Right renal pelvis (tissue), 4 donors: ENCODE measurements at regions not wholly inside any gene's neighbourhood (a gene's known extent, or its start where the extent isn't known, plus 50 kb on each side); places are given as distances from the start of the nearest gene placed in this dataset.

Source experiments
- DNase-seq, 4 donors: peaks; one replicate each; pipeline ENCODE4 v3.0.0-alpha.2; 2013; ENCODE audit warnings: low read depth in 4 of 4, low spot score in 3 of 4, missing footprints in 1 of 4

- no peak for DNase-seq
Observed at GRCh38 chr3:54071601-54072000, 50.8 kb upstream of the CACNA2D3 start.

- DNase-seq = no peak
Observed at GRCh38 chr3:54069961-54070360, 52.4 kb upstream of the CACNA2D3 start.

- DNase-seq = no peak
Observed at GRCh38 chr3:54067055-54067698, 55.2 kb upstream of the CACNA2D3 start.

DNA sequence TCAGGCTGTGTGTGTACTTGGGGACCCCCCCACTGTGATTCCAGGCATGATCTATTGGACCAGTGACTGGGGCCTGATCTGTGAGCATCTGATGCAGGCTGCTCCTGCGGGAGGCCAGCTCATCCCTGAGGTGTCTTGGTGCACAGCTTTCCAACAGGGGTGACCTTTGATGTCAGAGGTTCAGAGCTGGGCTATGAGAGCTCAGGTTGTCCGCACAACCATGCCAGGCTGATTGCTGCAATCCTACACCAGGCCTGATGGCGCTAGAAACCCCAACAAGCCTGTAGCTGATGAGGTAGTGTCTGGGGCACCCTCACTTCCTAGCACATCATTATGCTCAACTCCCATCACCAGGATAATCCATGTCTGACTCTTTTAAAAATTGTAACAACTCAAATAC is 56.1 kb upstream of the CACNA2D3 start:
- DNase-seq = no peak

GRCh38 chr3:54065586-54065985 is 56.8 kb upstream of the CACNA2D3 start:
- DNase-seq = no peak

DNA sequence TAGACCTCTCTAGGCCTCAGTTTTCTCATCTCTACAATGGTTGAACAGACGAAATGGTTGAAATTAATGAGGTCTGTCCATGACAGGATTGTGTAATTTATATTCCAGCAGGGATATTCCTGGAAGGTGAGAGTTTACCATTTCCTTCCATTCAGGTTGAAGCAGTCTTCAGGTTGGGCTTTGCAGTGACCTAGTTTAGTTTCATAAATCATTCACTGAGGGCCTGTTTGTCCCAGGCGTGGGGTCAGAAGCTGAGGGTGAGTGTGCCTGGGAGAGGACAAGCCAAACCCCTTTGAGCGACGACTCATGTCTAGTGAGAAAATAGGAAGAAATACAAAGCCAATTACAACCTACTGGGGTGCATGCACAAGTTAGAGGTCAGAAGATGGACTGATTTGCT is 57.2 kb upstream of the CACNA2D3 start:
- DNase-seq = no peak

DNA sequence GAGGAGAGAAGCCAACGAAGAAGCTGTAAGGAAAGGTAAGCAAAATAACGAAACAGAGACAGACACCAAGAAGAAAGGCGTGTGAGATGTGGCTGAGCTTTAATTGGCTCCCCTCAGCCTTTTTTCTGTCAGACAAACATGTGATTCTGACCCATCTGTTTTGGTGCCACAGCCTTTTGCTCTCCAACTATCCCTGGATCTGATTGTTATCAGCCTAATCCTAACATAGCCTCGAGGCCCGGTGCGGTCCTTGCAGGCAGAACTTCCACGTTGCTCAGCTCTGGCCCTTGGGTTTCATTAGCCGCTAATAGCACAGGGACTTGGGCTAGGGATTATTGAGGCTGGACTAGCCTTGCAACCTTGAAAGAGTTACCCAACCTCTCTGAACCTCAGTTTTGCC is 57.9 kb upstream of the CACNA2D3 start:
- DNase-seq = no peak

DNA sequence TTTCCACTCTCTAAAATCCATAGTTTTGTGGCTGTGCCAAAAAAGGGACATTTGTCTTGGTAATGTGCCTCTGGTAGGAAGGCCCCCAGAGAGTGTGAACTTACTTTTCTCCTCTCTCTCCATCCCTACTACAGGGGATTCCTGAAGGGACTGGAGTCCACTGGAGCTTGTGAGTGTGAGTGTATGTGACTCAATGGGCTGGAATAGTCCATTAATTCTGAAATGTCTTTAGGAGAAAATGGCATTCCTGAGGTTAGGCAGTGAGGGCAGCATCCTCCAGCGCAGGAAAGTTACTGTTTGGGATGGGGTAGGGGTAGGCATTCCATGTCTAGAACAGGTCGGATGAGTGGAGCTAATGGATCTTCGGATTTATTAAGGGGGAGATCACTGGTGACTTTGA is 59.8 kb upstream of the CACNA2D3 start:
- DNase-seq = no peak

- DNase-seq = no peak
Observed at GRCh38 chr3:54056521-54056920, 65.8 kb upstream of the CACNA2D3 start.

- no peak for DNase-seq
Observed at GRCh38 chr3:54053882-54054281, 68.5 kb upstream of the CACNA2D3 start.

DNA sequence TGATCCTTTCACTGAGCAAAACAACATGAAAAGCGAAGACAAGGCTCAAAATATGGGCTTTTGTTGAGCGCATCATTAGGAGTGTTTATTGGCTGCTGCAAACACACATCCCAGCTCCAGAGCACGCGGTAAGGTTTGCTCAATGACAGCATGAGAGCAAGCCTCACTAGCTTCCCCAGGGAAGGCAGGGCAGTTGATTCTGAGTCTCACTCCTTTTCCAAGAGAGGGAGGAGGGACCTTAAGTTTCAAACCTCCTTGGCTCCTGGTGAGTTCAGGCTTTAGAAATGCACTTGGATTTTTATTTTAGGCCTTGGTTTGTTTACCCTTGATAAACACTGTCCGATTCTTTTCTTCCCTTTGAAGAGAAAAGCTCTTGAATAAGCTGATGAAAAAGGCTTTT is 69.1 kb upstream of the CACNA2D3 start:
- no peak for DNase-seq

- DNase-seq = no peak
Observed at GRCh38 chr3:54047568-54047967, 74.8 kb upstream of the CACNA2D3 start.

DNA sequence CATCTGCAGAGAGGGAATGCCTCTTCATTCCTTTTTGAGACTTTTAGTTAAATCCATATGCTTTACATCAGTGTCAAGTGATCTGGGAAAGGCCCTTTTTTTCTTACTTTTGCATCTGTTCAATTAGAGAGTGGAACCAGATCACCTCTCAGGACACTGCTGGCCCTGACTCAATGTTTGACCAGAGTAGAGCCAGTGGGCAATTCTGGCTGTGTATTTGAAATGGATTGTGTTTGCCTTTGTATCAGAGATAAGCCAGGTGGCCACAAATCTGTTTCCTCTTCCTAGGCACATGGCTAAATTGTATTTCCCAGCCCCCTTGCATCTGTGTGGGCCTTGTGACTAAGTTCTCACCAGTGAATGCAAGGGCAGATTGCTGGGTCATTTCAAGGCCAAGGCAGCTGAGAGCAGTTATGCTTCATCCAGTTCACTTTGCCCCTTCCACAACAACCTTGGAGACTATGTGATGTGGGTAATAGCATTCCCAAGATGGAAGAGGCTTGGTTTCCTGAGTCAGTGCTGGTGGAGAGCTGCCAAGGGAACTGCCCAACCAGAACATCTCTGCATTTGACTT is 75.6 kb upstream of the CACNA2D3 start:
- DNase-seq = no peak

DNA sequence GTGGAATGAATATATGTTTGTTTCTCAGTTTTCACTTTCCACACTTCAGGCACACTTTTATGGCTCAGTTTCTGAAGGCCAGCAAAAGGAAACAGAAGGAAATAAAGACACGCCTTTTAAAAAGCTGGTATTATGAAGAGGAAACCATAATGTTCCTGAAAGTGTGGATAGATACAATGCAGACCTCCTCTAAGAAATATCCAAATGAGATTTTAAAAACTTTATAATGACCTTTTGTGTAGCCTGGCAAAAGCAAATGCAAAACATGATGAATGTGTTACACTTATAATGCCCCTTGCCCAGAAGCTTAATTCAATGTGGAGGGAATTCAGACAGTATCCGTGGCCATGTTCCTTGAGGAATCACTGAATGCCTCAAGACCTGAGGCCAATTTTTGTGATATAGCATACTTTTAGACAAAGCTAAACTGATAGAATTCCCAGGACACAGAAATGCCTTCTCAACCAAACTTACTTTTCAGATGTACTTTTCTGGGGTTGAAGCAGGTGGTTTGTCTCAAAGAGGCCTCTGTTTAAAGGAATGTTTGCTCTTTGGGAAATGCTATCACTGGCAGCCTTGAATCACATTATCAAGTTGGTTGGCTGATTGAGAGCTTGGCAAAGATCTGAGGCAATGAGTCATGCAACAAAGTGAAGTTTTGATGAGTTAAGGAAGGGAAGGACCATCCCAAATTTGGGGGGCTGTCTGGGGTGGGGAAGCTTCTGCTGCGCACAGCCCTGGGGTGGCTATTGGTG is 77.1 kb upstream of the CACNA2D3 start:
- DNase-seq = no peak

- no peak for DNase-seq
Observed at GRCh38 chr3:54042259-54042823, 80.0 kb upstream of the CACNA2D3 start.

- no peak for DNase-seq
Observed at GRCh38 chr3:54040476-54040875, 81.9 kb upstream of the CACNA2D3 start.

GRCh38 chr3:54038391-54038790 is 84.0 kb upstream of the CACNA2D3 start:
- no peak for DNase-seq

DNA sequence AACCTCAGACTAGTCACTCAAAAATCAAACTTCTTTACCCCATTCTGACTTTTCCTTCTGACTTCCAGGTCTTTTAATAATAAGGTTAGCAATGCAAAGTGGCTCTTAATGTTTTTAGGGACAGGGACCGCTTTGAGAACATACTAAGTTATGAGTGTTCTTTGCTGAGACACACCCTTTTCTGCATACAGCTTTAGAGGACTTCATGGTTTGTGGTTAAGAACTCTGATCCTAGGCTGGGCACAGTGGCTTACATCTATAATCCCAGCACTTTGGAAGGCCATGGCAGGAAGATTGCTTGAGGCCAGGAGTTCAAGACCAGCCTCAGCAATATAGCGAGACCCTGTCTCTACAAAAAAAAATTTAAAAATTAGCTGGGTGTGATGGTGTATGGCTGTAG is 85.8 kb upstream of the CACNA2D3 start:
- no peak for DNase-seq

DNA sequence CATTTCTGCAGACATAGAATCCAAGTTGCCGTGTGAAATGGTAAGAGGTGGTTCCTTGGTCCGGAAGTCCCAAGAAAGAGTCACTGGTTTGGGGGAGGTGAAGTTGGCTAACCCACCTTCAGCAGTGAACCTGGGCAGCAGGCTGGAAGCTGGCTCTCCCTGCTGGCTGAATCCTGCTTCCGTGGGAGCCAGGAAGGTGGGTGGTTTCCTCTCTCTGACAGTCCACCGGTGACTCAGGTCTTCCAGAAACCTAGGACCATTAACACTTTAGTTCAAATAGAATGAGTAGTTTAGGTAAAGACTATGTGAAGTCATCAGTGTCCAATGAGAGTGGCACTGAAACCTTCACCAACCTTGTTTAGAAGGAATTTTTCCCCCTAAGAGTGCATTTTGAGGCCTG is 87.4 kb upstream of the CACNA2D3 start:
- no peak for DNase-seq

- DNase-seq = no peak
Observed at GRCh38 chr3:54033761-54034160, 88.6 kb upstream of the CACNA2D3 start.

DNA sequence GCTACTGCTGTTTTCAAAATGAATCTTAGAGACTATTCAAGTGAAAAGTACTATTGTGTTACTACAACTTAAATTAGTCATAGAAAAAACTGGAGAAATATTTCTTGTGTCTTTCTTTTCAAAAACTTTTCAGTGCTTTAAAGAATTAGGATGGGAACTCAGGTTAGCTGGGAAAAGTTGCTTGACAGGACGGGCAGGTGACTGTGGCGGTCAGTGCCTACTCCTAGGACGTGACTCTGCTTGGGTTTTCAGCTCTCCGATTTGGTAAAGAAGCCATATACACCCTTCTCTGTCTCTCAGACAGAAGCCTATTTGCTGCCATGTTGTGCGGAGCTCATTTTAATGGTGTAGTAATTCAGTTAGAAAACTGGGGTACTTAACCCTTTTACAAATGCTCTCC is 89.8 kb upstream of the CACNA2D3 start:
- DNase-seq = no peak

- DNase-seq = no peak
Observed at GRCh38 chr3:54028372-54028771, 94.0 kb upstream of the CACNA2D3 start.
